DND-41 (cell line): ENCODE measurements at regions not wholly inside any gene's neighbourhood (a gene's known extent, or its start where the extent isn't known, plus 50 kb on each side); places are given as distances from the start of the nearest gene placed in this dataset.

Experiments
- EZH2 ChIP-seq: IDR thresholded peaks from 3 replicates; pipeline ENCODE4 v1.6.1; 2012; ENCODE audit warnings: borderline replicate concordance, low read depth, mild to moderate bottlenecking, moderate library complexity, low read length, inconsistent platforms; ENCODE audit not compliant: severe bottlenecking
- TF ChIP-seq, protein P1 (sequence below): IDR thresholded peaks from 2 replicates; pipeline ENCODE4 v1.5.1; 2012; ENCODE audit warnings: borderline replicate concordance, low read length, moderate library complexity, mild to moderate bottlenecking; ENCODE audit not compliant: poor library complexity, severe bottlenecking; ENCODE audit errors: extremely low read depth

DNA sequence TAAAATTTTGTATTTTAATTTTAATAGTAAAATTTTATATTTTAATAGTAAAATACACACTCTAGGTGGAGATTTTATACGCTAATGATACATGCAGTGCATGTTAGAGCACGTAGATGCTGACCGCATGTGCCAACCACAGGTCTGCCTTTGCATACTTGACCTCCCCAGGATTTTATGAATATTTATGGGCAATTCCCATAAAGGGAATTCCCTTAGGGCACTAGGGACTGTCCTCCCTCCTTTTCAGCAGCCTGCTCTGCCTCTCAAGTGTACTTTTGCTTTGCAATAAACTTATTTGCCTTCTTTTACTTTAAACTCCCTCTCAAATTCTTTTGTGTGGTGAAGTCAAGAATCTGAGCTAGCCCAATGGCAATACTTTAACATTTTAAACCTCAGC lies 217.7 kb upstream of the CDH8 start:
- TF ChIP-seq, protein P1, sequence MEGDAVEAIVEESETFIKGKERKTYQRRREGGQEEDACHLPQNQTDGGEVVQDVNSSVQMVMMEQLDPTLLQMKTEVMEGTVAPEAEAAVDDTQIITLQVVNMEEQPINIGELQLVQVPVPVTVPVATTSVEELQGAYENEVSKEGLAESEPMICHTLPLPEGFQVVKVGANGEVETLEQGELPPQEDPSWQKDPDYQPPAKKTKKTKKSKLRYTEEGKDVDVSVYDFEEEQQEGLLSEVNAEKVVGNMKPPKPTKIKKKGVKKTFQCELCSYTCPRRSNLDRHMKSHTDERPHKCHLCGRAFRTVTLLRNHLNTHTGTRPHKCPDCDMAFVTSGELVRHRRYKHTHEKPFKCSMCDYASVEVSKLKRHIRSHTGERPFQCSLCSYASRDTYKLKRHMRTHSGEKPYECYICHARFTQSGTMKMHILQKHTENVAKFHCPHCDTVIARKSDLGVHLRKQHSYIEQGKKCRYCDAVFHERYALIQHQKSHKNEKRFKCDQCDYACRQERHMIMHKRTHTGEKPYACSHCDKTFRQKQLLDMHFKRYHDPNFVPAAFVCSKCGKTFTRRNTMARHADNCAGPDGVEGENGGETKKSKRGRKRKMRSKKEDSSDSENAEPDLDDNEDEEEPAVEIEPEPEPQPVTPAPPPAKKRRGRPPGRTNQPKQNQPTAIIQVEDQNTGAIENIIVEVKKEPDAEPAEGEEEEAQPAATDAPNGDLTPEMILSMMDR = no peak
- TF ChIP-seq EZH2 = no peak
